GM12873 (cell line): ENCODE measurements at regions not wholly inside any gene's neighbourhood (a gene's known extent, or its start where the extent isn't known, plus 50 kb on each side); places are given as distances from the start of the nearest gene placed in this dataset.

Experiments
- TF ChIP-seq, protein P1 (sequence below): IDR thresholded peaks from 2 replicates; pipeline ENCODE4 v1.5.1; 2012; ENCODE audit warnings: low read depth, mild to moderate bottlenecking, moderate library complexity, low read length, control low read depth; ENCODE audit not compliant: insufficient read depth; ENCODE audit errors: missing control alignments

DNA sequence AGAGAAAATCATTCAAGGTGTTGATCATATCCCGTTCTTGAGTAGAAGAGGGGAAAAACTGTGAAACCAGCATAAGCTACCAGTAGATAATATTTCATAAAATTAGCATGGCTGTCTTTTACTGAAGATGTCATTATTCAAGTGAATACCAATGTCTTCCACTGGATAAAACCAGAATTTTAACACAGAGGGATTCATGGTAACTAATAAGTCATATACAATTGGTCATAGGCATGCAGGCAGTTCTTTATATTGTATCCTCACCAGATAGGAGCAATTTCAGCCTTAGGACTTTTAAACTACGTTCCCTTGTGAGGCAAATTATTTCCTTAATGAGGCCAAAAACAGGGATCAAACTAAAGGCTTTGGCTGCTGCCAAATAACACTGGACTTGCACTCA is 202.3 kb upstream of the PITRM1 start:
- TF ChIP-seq, protein P1, sequence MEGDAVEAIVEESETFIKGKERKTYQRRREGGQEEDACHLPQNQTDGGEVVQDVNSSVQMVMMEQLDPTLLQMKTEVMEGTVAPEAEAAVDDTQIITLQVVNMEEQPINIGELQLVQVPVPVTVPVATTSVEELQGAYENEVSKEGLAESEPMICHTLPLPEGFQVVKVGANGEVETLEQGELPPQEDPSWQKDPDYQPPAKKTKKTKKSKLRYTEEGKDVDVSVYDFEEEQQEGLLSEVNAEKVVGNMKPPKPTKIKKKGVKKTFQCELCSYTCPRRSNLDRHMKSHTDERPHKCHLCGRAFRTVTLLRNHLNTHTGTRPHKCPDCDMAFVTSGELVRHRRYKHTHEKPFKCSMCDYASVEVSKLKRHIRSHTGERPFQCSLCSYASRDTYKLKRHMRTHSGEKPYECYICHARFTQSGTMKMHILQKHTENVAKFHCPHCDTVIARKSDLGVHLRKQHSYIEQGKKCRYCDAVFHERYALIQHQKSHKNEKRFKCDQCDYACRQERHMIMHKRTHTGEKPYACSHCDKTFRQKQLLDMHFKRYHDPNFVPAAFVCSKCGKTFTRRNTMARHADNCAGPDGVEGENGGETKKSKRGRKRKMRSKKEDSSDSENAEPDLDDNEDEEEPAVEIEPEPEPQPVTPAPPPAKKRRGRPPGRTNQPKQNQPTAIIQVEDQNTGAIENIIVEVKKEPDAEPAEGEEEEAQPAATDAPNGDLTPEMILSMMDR: no peak

DNA sequence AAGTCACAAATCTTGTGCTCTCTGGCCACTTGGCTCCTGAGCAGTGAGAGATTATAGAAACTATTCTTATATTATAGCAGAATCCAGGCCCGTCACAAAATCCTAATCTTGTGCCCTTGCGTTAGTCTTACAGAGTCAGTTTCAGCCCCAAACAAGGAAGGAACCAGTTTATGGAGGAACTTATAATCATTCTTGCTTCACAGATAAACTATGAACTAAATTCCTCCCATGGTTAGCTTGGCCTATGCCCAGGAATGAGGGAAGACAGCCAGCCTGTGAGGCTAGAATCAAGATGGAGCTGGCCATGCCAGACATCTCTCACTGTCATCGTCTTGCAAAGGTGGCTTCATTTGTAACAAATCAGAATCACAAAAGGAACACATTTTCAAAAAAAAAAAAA is 199.7 kb upstream of the PITRM1 start:
- TF ChIP-seq, protein P1: no peak

DNA sequence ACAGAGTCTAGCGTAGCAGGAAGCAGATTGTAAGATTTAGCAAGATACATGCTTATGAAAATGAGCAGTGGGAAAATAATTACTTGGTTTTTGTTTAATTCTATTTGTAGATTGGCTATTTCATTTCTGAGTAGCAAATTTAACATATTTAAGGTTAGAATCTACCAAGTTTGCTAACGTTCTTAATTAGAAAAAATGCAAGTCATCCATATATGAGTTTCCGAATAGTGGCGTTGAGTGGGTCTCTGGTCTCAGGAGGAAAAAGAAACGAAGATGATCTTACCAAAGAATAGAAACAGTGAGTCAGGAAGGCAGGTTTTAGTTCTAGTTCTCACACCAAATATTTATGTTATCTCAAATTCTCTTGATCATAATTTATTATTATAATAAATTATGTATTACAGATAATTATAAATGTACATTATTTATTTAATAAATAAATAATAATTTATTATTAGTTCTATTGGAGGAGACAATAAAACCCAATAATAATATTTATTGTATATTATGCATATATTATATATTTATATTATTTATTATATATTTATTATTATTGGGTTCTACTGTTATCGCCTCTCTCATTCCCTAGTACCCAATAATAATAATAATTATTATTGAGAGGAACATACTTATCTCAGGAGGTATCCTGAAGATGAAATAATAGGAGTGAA is 194.3 kb upstream of the PITRM1 start:
- TF ChIP-seq, protein P1: no peak

DNA sequence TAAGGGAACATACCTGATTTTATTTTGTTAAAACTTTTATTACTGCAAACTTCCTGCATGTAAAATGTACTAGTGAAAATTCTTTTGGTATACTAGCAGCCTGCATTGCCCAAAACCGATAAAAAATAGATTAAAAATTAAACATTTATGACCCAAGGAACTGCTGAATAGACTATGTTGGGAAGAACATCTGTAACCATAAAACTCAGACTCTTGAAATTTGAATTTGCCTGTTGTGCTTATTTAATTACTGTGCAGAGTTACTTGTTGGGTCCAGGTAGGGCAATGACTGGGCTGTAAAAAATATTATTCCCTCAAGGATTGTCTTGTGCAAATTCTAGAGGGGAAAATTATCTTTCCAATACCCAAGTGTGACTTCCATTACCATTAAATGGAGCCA is 193.5 kb upstream of the PITRM1 start:
- TF ChIP-seq, protein P1: no peak

DNA sequence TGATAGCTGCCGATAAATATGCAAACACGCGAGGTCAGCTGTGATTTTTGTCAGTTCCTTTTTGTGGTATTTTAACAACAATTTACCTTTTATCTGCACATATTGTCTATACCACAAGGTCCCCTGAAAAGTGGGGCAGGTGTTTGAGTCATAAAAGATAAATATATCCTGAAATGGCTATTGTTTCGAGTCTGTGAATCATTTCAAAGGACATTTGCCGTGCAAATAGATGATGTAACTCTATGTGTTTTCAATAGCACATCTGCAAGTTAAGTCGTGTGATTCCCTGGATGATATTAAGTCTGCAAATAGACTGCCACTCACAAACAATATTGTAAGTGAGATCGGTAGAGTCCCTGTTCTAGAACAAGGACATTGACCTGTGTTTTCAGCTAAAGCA is 193.0 kb upstream of the PITRM1 start:
- TF ChIP-seq, protein P1: no peak

DNA sequence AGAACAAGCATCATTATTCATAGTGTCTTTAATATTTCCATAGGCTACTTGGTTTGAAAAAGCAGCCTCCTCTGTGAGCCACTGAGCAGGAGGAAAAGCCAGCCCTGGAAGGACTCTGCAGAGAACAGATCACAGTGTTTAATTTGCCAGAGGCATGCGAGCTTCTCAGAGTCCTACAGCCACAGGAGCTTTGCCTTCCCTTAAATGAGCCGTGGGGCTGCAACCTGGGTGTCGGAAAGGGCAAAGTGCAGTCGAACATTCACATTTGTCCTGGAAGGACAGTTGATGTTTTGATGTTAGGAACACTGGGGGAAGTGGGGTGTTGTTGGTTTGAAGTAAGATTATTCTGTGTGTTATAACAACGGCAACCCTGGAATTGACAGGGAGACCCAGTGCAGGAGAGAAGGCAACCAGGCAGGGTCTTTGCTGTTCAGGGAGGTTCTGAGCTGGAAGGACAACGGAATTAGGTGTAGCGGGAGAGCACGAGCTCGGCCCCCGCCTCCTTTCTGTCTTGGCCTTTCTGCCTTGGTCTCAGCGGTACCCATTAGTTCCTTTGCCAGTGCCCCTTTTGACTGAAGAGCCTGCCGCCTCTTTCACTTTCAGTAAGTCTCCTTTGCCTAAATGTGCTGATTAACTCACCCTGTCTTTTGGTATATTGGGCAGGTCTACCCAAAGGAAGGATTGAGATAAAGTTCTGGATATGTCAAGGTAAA is 192.3 kb upstream of the PITRM1 start:
- TF ChIP-seq, protein P1: no peak

DNA sequence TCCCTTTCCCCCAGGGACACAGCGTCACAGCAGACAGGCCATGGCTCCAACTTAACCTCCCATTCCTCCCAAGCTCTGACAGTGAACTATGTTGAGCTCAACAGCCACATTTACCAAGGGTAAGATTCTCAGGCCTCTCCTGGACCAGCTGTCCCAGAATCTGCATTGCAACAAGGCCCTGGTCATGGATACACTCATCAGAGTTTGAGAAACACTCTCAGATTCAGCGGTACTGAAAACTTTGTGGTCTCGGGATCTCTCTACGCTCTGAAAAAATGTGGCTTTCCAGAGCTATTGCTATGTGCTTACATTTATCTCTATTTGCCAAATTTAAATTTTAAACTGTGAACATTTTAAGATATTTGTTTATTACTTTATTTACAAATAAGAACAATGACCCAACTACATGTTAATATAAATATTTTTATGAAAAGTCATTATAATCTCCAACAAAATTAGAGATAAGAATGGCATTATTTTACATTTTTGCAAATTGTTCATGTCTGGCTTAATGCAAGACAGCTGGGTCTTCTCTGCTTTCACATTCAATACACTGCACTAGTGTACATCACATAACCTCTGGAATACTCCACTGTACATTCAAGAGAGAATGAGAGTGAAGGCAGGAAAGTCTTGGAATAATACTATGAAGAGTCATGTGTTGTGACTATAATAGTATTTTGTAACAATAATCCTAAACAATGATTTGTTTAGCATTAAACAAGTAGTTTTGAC is 190.9 kb upstream of the PITRM1 start:
- TF ChIP-seq, protein P1: no peak
